ENCODE measurements at regions not wholly inside any gene's neighbourhood (a gene's known extent, or its start where the extent isn't known, plus 50 kb on each side); places are given as distances from the start of the nearest gene placed in this dataset.

GRCh38 chr12:105741786-105742566 is 396.8 kb downstream of the NUAK1 start:
- DNase-seq = peak in 2 of 56 donors; percentile 1 to 45

GRCh38 chr12:105742567-105742874 is 396.2 kb downstream of the NUAK1 start:
- DNase-seq = no peak

GRCh38 chr12:105744371-105745058 is 394.2 kb downstream of the NUAK1 start:
- no peak for DNase-seq

GRCh38 chr12:105745811-105746210 is 392.9 kb downstream of the NUAK1 start:
- DNase-seq = no peak

- DNase-seq = peak in 30 of 56 donors; percentile 1 to 66 (median 11)
Observed at GRCh38 chr12:105748806-105749600, 389.8 kb downstream of the NUAK1 start.

- no peak for DNase-seq
Observed at GRCh38 chr12:105750096-105750495, 388.7 kb downstream of the NUAK1 start.

GRCh38 chr12:105754313-105754712 is 384.4 kb downstream of the NUAK1 start:
- no peak for DNase-seq

GRCh38 chr12:105756961-105757360 is 381.8 kb downstream of the NUAK1 start:
- DNase-seq = no peak

GRCh38 chr12:105759149-105759548 is 379.6 kb downstream of the NUAK1 start:
- no peak for DNase-seq

- DNase-seq = no peak
Observed at GRCh38 chr12:105761075-105761474, 377.7 kb downstream of the NUAK1 start.

- DNase-seq = no peak
Observed at GRCh38 chr12:105764216-105764835, 374.4 kb downstream of the NUAK1 start.

GRCh38 chr12:105765053-105766014 is 373.4 kb downstream of the NUAK1 start:
- no peak for DNase-seq

GRCh38 chr12:105766029-105766428 is 372.7 kb downstream of the NUAK1 start:
- no peak for DNase-seq

- DNase-seq = no peak
Observed at GRCh38 chr12:105769486-105769885, 369.3 kb downstream of the NUAK1 start.

- peak in 38 of 56 donors; percentile 1 to 62 (median 14) for DNase-seq
Observed at GRCh38 chr12:105773471-105773870, 365.3 kb downstream of the NUAK1 start.

- DNase-seq = no peak
Observed at GRCh38 chr12:105774037-105774436, 364.7 kb downstream of the NUAK1 start.

GRCh38 chr12:105775343-105775742 is 363.4 kb downstream of the NUAK1 start:
- no peak for DNase-seq

- no peak for DNase-seq
Observed at GRCh38 chr12:105783983-105784947, 354.5 kb downstream of the NUAK1 start.

- no peak for DNase-seq
Observed at GRCh38 chr12:105793421-105793820, 345.3 kb downstream of the NUAK1 start.

Data from nucleus accumbens (tissue), 56 donors.